ENCODE measurements at regions not wholly inside any gene's neighbourhood (a gene's known extent, or its start where the extent isn't known, plus 50 kb on each side); places are given as distances from the start of the nearest gene placed in this dataset.

DNA sequence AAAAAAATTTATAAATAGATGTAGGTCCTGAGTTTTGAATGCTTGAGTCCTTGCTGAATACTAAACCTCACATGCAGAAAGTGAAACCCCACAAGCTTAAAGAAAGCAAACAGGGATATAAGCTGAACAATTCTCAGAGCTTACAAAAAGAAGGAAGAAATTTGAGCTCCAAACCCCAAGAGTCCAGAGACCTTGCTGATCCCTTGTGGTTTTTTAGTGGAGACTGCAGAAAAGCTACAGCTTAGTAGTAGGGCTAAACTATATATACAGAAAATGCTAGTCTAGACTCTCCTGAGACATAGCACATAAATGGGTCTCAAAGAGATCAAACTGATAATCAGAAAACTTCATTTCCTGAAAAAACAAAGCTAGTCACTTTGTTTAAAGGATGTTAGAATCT is 1548.1 kb upstream of the ZEB2 start:
- no peak for DNase-seq (ENCODE audit: low read depth)
- H3K4me3 ChIP-seq (ENCODE audit: low read depth, low read length) = no peak overlapping the region
- TF ChIP-seq, protein P1, sequence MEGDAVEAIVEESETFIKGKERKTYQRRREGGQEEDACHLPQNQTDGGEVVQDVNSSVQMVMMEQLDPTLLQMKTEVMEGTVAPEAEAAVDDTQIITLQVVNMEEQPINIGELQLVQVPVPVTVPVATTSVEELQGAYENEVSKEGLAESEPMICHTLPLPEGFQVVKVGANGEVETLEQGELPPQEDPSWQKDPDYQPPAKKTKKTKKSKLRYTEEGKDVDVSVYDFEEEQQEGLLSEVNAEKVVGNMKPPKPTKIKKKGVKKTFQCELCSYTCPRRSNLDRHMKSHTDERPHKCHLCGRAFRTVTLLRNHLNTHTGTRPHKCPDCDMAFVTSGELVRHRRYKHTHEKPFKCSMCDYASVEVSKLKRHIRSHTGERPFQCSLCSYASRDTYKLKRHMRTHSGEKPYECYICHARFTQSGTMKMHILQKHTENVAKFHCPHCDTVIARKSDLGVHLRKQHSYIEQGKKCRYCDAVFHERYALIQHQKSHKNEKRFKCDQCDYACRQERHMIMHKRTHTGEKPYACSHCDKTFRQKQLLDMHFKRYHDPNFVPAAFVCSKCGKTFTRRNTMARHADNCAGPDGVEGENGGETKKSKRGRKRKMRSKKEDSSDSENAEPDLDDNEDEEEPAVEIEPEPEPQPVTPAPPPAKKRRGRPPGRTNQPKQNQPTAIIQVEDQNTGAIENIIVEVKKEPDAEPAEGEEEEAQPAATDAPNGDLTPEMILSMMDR (IDR thresholded peaks at IDR 0.05; ENCODE audit: low read depth, low read length, missing control alignments) = no peak

DNA sequence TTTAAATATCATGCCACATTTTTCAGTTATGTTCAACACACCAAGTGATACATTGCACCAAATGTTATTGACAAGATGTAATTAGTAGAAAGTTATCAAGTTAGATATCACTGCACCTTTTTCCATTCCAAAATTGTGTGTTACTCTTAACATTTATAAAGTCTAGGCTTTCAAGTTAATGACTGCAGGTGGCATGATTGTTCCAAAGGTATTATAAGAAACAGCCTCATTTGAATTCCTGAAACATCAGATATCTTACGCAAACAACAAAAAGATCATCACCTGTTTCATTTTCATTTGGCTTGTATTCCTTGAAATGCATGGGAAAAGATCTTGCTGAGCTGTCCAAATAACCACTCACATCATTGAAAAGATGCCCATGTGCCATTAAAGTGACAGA is 1528.2 kb upstream of the ZEB2 start:
- TF ChIP-seq, protein P1 (IDR thresholded peaks at IDR 0.05; ENCODE audit: low read depth, low read length, missing control alignments) = no peak
- no peak for DNase-seq (ENCODE audit: low read depth)
- H3K4me3 ChIP-seq (ENCODE audit: low read depth, low read length) = no peak overlapping the region

DNA sequence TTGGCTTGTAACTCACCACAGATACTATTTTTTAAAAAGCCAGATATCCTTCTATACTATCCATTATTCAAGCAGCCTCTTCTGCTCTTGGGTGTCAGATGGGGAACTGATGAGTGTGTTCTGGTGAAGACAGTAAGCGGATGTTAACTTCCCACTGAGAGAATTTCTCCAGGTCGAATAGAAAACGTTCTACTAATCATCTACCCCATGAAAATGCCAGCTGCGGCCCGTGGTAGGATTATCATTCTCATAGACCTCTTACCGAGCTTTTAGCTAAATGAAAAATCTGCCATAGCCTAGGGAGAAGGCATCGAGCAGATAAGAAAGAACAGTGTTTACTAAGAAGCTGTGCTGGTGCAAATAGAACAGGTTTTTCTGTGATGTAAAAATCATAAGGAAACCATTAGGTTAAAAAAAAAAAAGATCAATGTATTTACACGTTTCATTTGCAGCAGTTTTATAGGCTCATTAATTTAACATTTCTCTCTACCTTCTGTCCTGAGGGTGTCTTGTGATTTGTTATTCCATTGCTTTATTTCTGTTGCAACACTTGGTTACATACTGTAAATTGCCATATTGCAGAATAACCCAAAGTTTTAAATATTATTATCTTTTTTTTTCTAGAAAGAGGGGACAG is 1521.5 kb upstream of the ZEB2 start:
- TF ChIP-seq, protein P1 (IDR thresholded peaks at IDR 0.05; ENCODE audit: low read depth, low read length, missing control alignments) = no peak
- DNase-seq (ENCODE audit: low read depth) = no peak
- no peak overlapping the region for H3K4me3 ChIP-seq (ENCODE audit: low read depth, low read length)

DNA sequence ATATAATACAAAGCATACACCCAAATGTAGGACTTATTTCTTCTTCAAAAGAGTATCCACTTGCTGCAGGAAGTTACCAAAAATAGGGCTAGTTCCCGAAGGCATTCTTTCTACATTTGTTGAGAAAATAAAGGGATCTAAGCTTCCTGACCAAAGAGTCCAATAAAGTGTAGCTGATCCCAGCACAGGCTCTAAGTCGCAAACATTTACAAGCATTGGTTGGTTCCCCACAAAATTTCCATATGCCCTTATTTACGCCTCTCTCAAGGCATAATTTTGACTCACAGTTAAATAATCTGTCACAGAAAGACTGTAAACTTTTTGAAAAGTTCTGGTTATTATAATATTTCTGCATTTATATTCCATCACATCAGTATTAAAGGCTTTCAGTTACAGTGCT is 1520.1 kb upstream of the ZEB2 start:
- DNase-seq (ENCODE audit: low read depth) = no peak
- TF ChIP-seq, protein P1 (IDR thresholded peaks at IDR 0.05; ENCODE audit: low read depth, low read length, missing control alignments) = no peak
- H3K4me3 ChIP-seq (ENCODE audit: low read depth, low read length) = no peak overlapping the region

DNA sequence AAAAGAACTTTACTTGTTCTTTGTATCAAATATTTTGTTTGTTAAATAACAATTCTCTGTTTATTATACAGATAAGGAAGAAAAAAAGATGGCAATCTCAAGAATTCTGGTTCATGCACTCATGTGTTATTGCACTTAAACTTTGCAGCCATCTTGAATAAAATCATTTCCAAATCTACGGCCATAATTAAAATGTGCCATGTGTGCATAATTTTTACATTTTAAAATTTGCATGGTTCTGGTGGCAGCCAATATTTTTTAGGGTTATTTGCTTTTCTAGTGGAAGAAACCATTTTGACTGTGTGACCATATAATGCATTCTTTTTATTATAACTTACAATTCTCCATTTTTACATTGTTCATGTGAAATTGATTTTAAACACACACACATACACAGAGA is 1518.1 kb upstream of the ZEB2 start:
- H3K4me3 ChIP-seq (ENCODE audit: low read depth, low read length) = no peak overlapping the region
- TF ChIP-seq, protein P1 (IDR thresholded peaks at IDR 0.05; ENCODE audit: low read depth, low read length, missing control alignments) = no peak
- DNase-seq (ENCODE audit: low read depth) = no peak

DNA sequence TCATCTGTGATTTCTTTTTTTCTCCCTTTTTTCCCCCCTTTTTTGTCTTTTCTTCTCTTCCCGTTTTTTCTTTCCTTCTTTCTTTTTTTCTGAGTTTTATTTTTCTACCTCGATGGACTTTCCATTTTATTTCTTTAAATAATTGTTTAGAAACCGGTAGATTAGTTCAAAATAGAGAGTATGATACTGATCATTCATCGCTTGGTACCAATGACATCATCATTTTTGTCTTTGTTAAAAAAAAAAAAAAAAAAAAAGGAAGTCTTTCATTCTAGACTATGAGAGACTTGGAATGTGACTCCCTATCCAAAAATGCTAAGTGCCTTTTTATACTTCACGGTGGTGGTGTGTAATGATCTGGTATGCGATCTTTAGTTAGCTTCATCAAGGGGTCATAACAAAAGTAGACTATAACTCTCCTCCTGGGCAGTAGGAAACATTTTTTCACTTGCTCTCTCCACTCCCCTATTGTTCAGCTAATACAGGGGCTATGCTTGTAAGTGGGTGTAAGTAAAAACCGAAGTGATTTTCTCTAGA is 1517.5 kb upstream of the ZEB2 start:
- no peak overlapping the region for H3K4me3 ChIP-seq (ENCODE audit: low read depth, low read length)
- TF ChIP-seq, protein P1 (IDR thresholded peaks at IDR 0.05; ENCODE audit: low read depth, low read length, missing control alignments) = no peak
- DNase-seq (ENCODE audit: low read depth) = no peak

DNA sequence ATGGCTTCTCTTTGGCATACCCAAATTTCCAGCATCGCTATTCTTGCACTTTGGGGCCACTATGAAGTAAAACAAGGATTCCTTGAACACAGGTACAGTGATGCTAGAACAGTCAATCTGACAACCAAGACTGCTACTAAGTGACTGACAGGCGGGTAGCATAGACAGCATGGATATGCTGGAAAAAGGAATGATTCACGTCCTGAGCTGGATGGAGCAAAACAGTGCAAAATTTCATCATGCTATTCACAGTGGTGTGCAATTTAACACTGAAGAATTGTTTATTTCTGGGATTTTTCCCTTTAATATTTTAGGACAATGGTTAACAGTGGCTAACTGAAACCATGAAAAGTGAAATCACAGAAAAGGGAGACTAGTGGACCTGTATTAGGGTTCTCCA is 1511.2 kb upstream of the ZEB2 start:
- no peak overlapping the region for H3K4me3 ChIP-seq (ENCODE audit: low read depth, low read length)
- TF ChIP-seq, protein P1 (IDR thresholded peaks at IDR 0.05; ENCODE audit: low read depth, low read length, missing control alignments) = no peak
- DNase-seq (ENCODE audit: low read depth) = no peak

Measured in GM12864 (cell line).